ENCODE measurements at regions not wholly inside any gene's neighbourhood (a gene's known extent, or its start where the extent isn't known, plus 50 kb on each side); places are given as distances from the start of the nearest gene placed in this dataset.

GRCh38 chr10:109178591-109178990 is 744.7 kb downstream of the XPNPEP1 start:
- DNase-seq, result no peak
- CTCF ChIA-PET, result no interaction called here
- Histone ChIP-seq H3K79me2 (ENCODE audit: low read length) (no peaks in the 10 kb centered on the region), H3K4me3 (ENCODE audit: low read length) (no peak overlapping the region), H3K9me2 (replicated peaks; ENCODE audit: low read length) (no peaks in the 10 kb centered on the region), H3K27me3 (ENCODE audit: low read length) (no peaks in the 10 kb centered on the region), H4K20me1 (ENCODE audit: low read length) (no peaks in the 10 kb centered on the region), H3K27ac (ENCODE audit: low read length) (no peak overlapping the region), H3K4me1 (ENCODE audit: insufficient read depth, low read length) (no peaks in the 10 kb centered on the region), H3F3A (ENCODE audit: low read length, unreplicated experiment) (no peaks in the 10 kb centered on the region), H3K4me2 (ENCODE audit: low read length) (no peak overlapping the region), H3K36me3 (ENCODE audit: low read depth, low read length) (no peaks in the 10 kb centered on the region), H3K9me3 (ENCODE audit: low read length) (no peaks in the 10 kb centered on the region), H2AFZ (ENCODE audit: low read length) (no peak overlapping the region), H3K9ac (ENCODE audit: low read length) (no peak overlapping the region)
- ATAC-seq, result no peak
- no TSS peak for BruUV-seq (replicated peaks)
- intact Hi-C loops (cut with micrococcal nuclease), result no loop called here
- POLR2A ChIA-PET (ENCODE audit: unreplicated experiment), result no interaction called here
- TF ChIP-seq CTCF (conservative IDR thresholded peaks at IDR 0.05; ENCODE audit: low read depth, low read length) (no peak), EZH2phosphoT487 (IDR thresholded peaks at IDR 0.05; ENCODE audit: borderline replicate concordance, low read length) (no peak), EZH2 (IDR thresholded peaks at IDR 0.05; ENCODE audit: low read length, unreplicated experiment) (no peak)

- no peak for DNase-seq
- Histone ChIP-seq H3K4me1 (ENCODE audit: insufficient read depth, low read length) (no peaks in the 10 kb centered on the region), H4K20me1 (ENCODE audit: low read length) (no peaks in the 10 kb centered on the region), H3K79me2 (ENCODE audit: low read length) (no peaks in the 10 kb centered on the region), H3K9ac (ENCODE audit: low read length) (no peak overlapping the region), H3K27ac (ENCODE audit: low read length) (no peak overlapping the region), H3K27me3 (ENCODE audit: low read length) (no peaks in the 10 kb centered on the region), H3F3A (ENCODE audit: low read length, unreplicated experiment) (no peaks in the 10 kb centered on the region), H3K36me3 (ENCODE audit: low read depth, low read length) (no peaks in the 10 kb centered on the region), H3K4me3 (ENCODE audit: low read length) (no peak overlapping the region), H3K4me2 (ENCODE audit: low read length) (no peak overlapping the region), H2AFZ (ENCODE audit: low read length) (no peak overlapping the region), H3K9me3 (ENCODE audit: low read length) (no peaks in the 10 kb centered on the region), H3K9me2 (replicated peaks; ENCODE audit: low read length) (no peaks in the 10 kb centered on the region)
- ATAC-seq, result no peak
- TF ChIP-seq EZH2phosphoT487 (IDR thresholded peaks at IDR 0.05; ENCODE audit: borderline replicate concordance, low read length), result no peak
- TF ChIP-seq EZH2 (IDR thresholded peaks at IDR 0.05; ENCODE audit: low read length, unreplicated experiment), result no peak
- TF ChIP-seq CTCF (conservative IDR thresholded peaks at IDR 0.05; ENCODE audit: low read depth, low read length), result no peak
- ChIA-PET POLR2A (ENCODE audit: unreplicated experiment) (no interaction called here), CTCF (no interaction called here)
- intact Hi-C loops (cut with micrococcal nuclease), result no loop called here
- no TSS peak for BruUV-seq (replicated peaks)
Measured at GRCh38 chr10:109174526-109174925, 748.8 kb downstream of the XPNPEP1 start.

- H4K20me1 ChIP-seq (ENCODE audit: low read length), result no peaks in the 10 kb centered on the region
- no peak overlapping the region for H3K27ac ChIP-seq (ENCODE audit: low read length)
- no peaks in the 10 kb centered on the region for H3K27me3 ChIP-seq (ENCODE audit: low read length)
- H2AFZ ChIP-seq (ENCODE audit: low read length), result no peak overlapping the region
- intact Hi-C loops (cut with micrococcal nuclease), result no loop called here
- H3K36me3 ChIP-seq (ENCODE audit: low read depth, low read length), result no peaks in the 10 kb centered on the region
- no peak overlapping the region for H3K4me3 ChIP-seq (ENCODE audit: low read length)
- no peaks in the 10 kb centered on the region for H3K79me2 ChIP-seq (ENCODE audit: low read length)
- DNase-seq (no peak), ATAC-seq (no peak)
- no TSS peak for BruUV-seq (replicated peaks)
- no peak overlapping the region for H3K4me2 ChIP-seq (ENCODE audit: low read length)
- no peaks in the 10 kb centered on the region for H3K9me3 ChIP-seq (ENCODE audit: low read length)
- no peaks in the 10 kb centered on the region for H3K4me1 ChIP-seq (ENCODE audit: insufficient read depth, low read length)
- no peaks in the 10 kb centered on the region for H3K9me2 ChIP-seq (replicated peaks; ENCODE audit: low read length)
- ChIA-PET CTCF (no interaction called here), POLR2A (ENCODE audit: unreplicated experiment) (no interaction called here)
- TF ChIP-seq EZH2phosphoT487 (IDR thresholded peaks at IDR 0.05; ENCODE audit: borderline replicate concordance, low read length), result no peak
- TF ChIP-seq CTCF (conservative IDR thresholded peaks at IDR 0.05; ENCODE audit: low read depth, low read length), result no peak
- no peak for TF ChIP-seq EZH2 (IDR thresholded peaks at IDR 0.05; ENCODE audit: low read length, unreplicated experiment)
- no peak overlapping the region for H3K9ac ChIP-seq (ENCODE audit: low read length)
- H3F3A ChIP-seq (ENCODE audit: low read length, unreplicated experiment), result no peaks in the 10 kb centered on the region
Measured at GRCh38 chr10:109173937-109174336, 749.4 kb downstream of the XPNPEP1 start.
